HepG2 (cell line): ENCODE measurements at regions not wholly inside any gene's neighbourhood (a gene's known extent, or its start where the extent isn't known, plus 50 kb on each side); places are given as distances from the start of the nearest gene placed in this dataset.
A peak's percentile ranks its signal among the peaks of the same experiment; 100 is the strongest.

Source experiments
- ATAC-seq: fragments of 200-7000 bp; cut with Tn5 transposase; 3 replicates; pipeline ENCODE4 v1.9.1; 2020; ENCODE audit warnings: mild to moderate bottlenecking, moderate library complexity
- BruUV-seq: library from RNA; stranded (reverse); fragments of 400-500 nt; replicated peaks from 2 replicates; lab custom pipeline; 2021; lab: Mats Ljungman, UMichigan
- CTCF ChIA-PET: fragments of 300-600 bp; formaldehyde crosslinking; extraction: SDS; loops from one replicate; lab custom pipeline; 2021; ENCODE audit warnings: low total read pairs, inconsistent platforms, low intra/inter-chr PET ratio; lab: Yijun Ruan, JAX
- POLR2A ChIA-PET: fragments of 350-600 bp; sonication (Branson Sonifier 250); formaldehyde crosslinking; loops from one replicate; lab custom pipeline; 2020; ENCODE audit warnings: antibody characterized with exemption, inconsistent platforms; lab: Yijun Ruan, JAX
- DNase-seq: peaks from one replicate; pipeline ENCODE4 v3.0.0-alpha.2; 2015; ENCODE audit warnings: low spot score
- FAIRE-seq: peaks from 3 replicates; lab custom pipeline; 2011; peaks lifted over from hg19 to GRCh38; lab: Jason Lieb, UNC
- H2AFZ ChIP-seq: one replicate; pipeline ENCODE4 v1.6.1; 2011; ENCODE audit warnings: low read length, inconsistent platforms
- H3K27ac ChIP-seq: fragments of 300-600 bp; 3 replicates; pipeline ENCODE4 v1.8.0; 2011; ENCODE audit warnings: mixed run types, mild to moderate bottlenecking, mixed read lengths, low read length, inconsistent platforms; ENCODE audit not compliant: insufficient read depth; ENCODE audit errors: extremely low read length
- H3K27me3 ChIP-seq, 2 experiments: fragments of 200-600 bp in 1 of 2; 2 replicates in 1 of 2; 3 replicates in 1 of 2; pipeline versions ENCODE4 v1.6.0 to v1.8.0; 2011; ENCODE audit warnings: low read length in 2 of 2, mild to moderate bottlenecking in 2 of 2, moderate library complexity in 2 of 2, inconsistent platforms in 1 of 2; ENCODE audit not compliant: insufficient read depth in 2 of 2, control insufficient read depth in 1 of 2
- H3K36me3 ChIP-seq, 2 experiments: fragments of 200-600 bp in 1 of 2; replicated peaks in 1 of 2; 2 replicates in 1 of 2; 3 replicates in 1 of 2; pipeline versions ENCODE4 v1.5.1 to v1.8.0; 2011; ENCODE audit warnings: low read length in 2 of 2, inconsistent platforms in 1 of 2; ENCODE audit not compliant: insufficient read depth in 2 of 2, control insufficient read depth in 1 of 2
- H3K4me1 ChIP-seq: 2 replicates; pipeline ENCODE4 v1.5.1; 2012; ENCODE audit warnings: low read length, inconsistent platforms; ENCODE audit not compliant: insufficient read depth
- H3K4me2 ChIP-seq: 2 replicates; pipeline ENCODE4 v1.6.0; 2011; ENCODE audit warnings: low read depth, low read length, inconsistent platforms
- H3K4me3 ChIP-seq, 3 experiments: fragments of 200-600 bp in 1 of 3; sonication (generic), shearing (Covaris generic) in 1 of 3; replicated peaks in 1 of 3; 2 replicates each; pipeline ENCODE4 v1.5.1; 2011 to 2016; ENCODE audit warnings: low read length in 3 of 3, inconsistent platforms in 2 of 3, low read depth in 2 of 3, mild to moderate bottlenecking in 2 of 3, control low read depth in 1 of 3, mixed read lengths in 1 of 3; ENCODE audit not compliant: insufficient read depth in 1 of 3
- H3K79me2 ChIP-seq: one replicate; pipeline ENCODE4 v1.6.1; 2011; ENCODE audit warnings: low read length, inconsistent platforms; ENCODE audit not compliant: insufficient read depth
- H3K9ac ChIP-seq: 2 replicates; pipeline ENCODE4 v1.6.0; 2011; ENCODE audit warnings: mild to moderate bottlenecking, low read depth, low read length, inconsistent platforms; ENCODE audit not compliant: insufficient read depth
- H3K9me3 ChIP-seq: 2 replicates; pipeline ENCODE4 v1.5.1; 2012; ENCODE audit warnings: mild to moderate bottlenecking, low read length
- H4K20me1 ChIP-seq: 2 replicates; pipeline ENCODE4 v1.6.0; 2011; ENCODE audit warnings: inconsistent platforms, mild to moderate bottlenecking, low read length, moderate library complexity; ENCODE audit not compliant: insufficient read depth
- ATF7 ChIP-seq, 2 experiments: fragments of 450-650 bp in 1 of 2; sonication (generic) in 1 of 2; formaldehyde crosslinking in 1 of 2; IDR thresholded peaks; 2 replicates each; pipeline versions ENCODE4 v1.4.0 to v1.6.1; 2016 to 2020; ENCODE audit warnings: antibody characterized with exemption in 1 of 2, mild to moderate bottlenecking in 1 of 2, missing genetic modification reagents in 1 of 2
- HHEX ChIP-seq: IDR thresholded peaks from 2 replicates; pipeline ENCODE4 v1.6.1; 2016; ENCODE audit warnings: control low read depth
- THAP11 ChIP-seq: IDR thresholded peaks from 2 replicates; pipeline ENCODE4 v1.6.1; 2016; ENCODE audit warnings: missing biosample characterization, missing genetic modification reagents
- WGBS: methylation state at CpG from one replicate; pipeline ENCODE4 v1.1.6; 2017; ENCODE audit warnings: low lambda C conversion rate; 5-methylcytosine and 5-hydroxymethylcytosine counted together
- in situ Hi-C: cut with HindIII; loops from 2 replicates; pipeline ENCODE4 v1.10.0; 2017; ENCODE audit warnings: low pct_unique_long_range_greater_than_20kb; ENCODE audit not compliant: extremely low pct_ligation_motif_present
- intact Hi-C: fragments of 100-400 bp; cut with micrococcal nuclease; formaldehyde crosslinking; loops from one replicate; pipeline ENCODE4 v1.10.0; 2022; ENCODE audit not compliant: unreplicated experiment
- TF ChIP-seq, protein P1 (sequence below), 2 experiments: fragments of 450-650 bp in 1 of 2; sonication (generic) in 1 of 2; formaldehyde crosslinking in 1 of 2; IDR thresholded peaks; 2 replicates each; pipeline versions ENCODE4 v1.6.1 to v1.8.0; 2016 to 2022; ENCODE audit warnings: antibody characterized with exemption in 1 of 2, mild to moderate bottlenecking in 1 of 2, missing genetic modification reagents in 1 of 2
- TF ChIP-seq, protein P2 (sequence below): sonication (generic); formaldehyde crosslinking; IDR thresholded peaks from 2 replicates; pipeline ENCODE4 v1.5.0; 2020; ENCODE audit warnings: missing genetic modification reagents

DNA sequence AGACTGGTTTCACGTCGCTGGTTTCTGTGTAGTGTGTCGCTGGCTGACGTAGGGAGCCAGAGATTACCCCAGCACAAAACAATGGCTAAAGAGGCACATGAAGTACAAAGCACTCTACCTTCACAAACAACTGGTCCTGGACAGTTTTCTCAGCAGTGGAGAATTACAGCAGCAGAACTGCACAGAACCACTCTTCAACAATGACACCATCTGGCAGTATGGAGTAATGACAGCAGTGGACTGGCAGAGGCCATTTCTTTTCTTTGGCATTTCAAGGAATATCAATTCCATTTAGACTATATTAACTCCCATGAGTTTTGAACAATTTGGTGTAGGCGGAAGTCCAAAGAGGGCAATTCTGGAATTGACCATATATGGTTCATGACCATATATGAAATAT, 1074.1 kb downstream of the AACS start (continued):
- TF ChIP-seq, protein P1, sequence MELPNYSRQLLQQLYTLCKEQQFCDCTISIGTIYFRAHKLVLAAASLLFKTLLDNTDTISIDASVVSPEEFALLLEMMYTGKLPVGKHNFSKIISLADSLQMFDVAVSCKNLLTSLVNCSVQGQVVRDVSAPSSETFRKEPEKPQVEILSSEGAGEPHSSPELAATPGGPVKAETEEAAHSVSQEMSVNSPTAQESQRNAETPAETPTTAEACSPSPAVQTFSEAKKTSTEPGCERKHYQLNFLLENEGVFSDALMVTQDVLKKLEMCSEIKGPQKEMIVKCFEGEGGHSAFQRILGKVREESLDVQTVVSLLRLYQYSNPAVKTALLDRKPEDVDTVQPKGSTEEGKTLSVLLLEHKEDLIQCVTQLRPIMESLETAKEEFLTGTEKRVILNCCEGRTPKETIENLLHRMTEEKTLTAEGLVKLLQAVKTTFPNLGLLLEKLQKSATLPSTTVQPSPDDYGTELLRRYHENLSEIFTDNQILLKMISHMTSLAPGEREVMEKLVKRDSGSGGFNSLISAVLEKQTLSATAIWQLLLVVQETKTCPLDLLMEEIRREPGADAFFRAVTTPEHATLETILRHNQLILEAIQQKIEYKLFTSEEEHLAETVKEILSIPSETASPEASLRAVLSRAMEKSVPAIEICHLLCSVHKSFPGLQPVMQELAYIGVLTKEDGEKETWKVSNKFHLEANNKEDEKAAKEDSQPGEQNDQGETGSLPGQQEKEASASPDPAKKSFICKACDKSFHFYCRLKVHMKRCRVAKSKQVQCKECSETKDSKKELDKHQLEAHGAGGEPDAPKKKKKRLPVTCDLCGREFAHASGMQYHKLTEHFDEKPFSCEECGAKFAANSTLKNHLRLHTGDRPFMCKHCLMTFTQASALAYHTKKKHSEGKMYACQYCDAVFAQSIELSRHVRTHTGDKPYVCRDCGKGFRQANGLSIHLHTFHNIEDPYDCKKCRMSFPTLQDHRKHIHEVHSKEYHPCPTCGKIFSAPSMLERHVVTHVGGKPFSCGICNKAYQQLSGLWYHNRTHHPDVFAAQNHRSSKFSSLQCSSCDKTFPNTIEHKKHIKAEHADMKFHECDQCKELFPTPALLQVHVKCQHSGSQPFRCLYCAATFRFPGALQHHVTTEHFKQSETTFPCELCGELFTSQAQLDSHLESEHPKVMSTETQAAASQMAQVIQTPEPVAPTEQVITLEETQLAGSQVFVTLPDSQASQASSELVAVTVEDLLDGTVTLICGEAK (IDR thresholded peaks at IDR 0.05), result no peak
- TF ChIP-seq, protein P1 (CRISPR knock-in tag; IDR thresholded peaks at IDR 0.05), result no peak
- no peak for TF ChIP-seq THAP11 (CRISPR knock-in tag)
- TF ChIP-seq HHEX (CRISPR knock-in tag), result no peak

DNA sequence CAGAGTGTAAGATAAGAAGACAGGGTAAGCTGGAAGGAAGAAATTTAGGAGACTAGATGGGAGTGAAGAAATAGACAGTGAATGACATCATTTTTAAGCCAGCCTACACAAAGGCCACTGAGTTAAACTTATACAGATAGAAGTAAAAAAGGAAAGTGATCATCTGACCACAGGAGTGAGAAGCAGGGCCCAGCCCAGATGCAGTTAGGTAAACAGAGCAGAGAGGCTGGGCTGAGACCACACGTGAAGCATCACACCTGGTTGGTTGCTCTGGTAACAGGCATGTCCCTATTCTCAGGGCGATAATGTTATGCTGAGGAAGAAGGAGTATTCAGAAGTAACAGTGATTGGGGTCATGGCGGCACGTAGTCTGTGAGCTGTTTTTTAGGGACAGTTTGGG, 1079.4 kb downstream of the AACS start:
- in situ Hi-C loops (no loop called here), intact Hi-C loops (no loop called here)
- Histone ChIP-seq H3K4me1 (no peaks in the 10 kb centered on the region), H2AFZ (no peak overlapping the region), H4K20me1 (no peaks in the 10 kb centered on the region), H3K27ac (no peak overlapping the region), H3K9ac (no peak overlapping the region), H3K36me3 (no peaks in the 10 kb centered on the region), H3K79me2 (no peaks in the 10 kb centered on the region), H3K4me2 (no peak overlapping the region), H3K27me3 (no peaks in the 10 kb centered on the region), H3K9me3 (peaks cover 97% of the 10 kb centered on the region), H3K4me3 (no peak overlapping the region)
- ChIA-PET CTCF (no interaction called here), POLR2A (no interaction called here)
- ATAC-seq (no peak), DNase-seq (no peak), FAIRE-seq (no peak)
- TF ChIP-seq, protein P2, sequence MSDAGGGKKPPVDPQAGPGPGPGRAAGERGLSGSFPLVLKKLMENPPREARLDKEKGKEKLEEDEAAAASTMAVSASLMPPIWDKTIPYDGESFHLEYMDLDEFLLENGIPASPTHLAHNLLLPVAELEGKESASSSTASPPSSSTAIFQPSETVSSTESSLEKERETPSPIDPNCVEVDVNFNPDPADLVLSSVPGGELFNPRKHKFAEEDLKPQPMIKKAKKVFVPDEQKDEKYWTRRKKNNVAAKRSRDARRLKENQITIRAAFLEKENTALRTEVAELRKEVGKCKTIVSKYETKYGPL (CRISPR knock-in tag), result no peak
- peak; percentile 64; the same call in 1 of the 2 replicates for TF ChIP-seq ATF7 (IDR thresholded peaks at IDR 0.05)
- no peak for TF ChIP-seq ATF7 (CRISPR knock-in tag; IDR thresholded peaks at IDR 0.05)
- no TSS peak for BruUV-seq
- WGBS, result 19% methylated on average over 4 of the region's 4 CpGs
